ENCODE measurements at regions not wholly inside any gene's neighbourhood (a gene's known extent, or its start where the extent isn't known, plus 50 kb on each side); places are given as distances from the start of the nearest gene placed in this dataset.
"Not testable (repeated sequence)": the region's sequence is repeated elsewhere in the genome, so short reads cannot be mapped to it uniquely, and the experiment has no call there.

GRCh38 chr3:173286507-173286906 is 111.0 kb upstream of the NLGN1 start:
- not testable (repeated sequence) for TF ChIP-seq CTCF, EZH2phosphoT487 (IDR thresholded peaks at IDR 0.05; ENCODE audit: low read length)
